Activated CD8-positive, alpha-beta T cell treated with anti-CD3 and anti-CD28 coated beads for 36 hours (primary cell): ENCODE measurements at regions not wholly inside any gene's neighbourhood (a gene's known extent, or its start where the extent isn't known, plus 50 kb on each side); places are given as distances from the start of the nearest gene placed in this dataset.
"Not testable (repeated sequence)": the region's sequence is repeated elsewhere in the genome, so short reads cannot be mapped to it uniquely, and the experiment has no call there.

Source experiments
- ATAC-seq: fragments of 200-7000 bp; cut with Tn5 transposase; one replicate; pipeline ENCODE4 v1.10.0; 2021; ENCODE audit warnings: mild to moderate bottlenecking, moderate library complexity
- CTCF ChIA-PET: fragments of 350-600 bp; sonication (Branson Sonifier 250); formaldehyde crosslinking; loops from one replicate; lab custom pipeline; 2021; ENCODE audit warnings: antibody characterized with exemption; lab: Charles Lee
- POLR2A ChIA-PET: fragments of 350-600 bp; sonication (Branson Sonifier 250); formaldehyde crosslinking; loops from one replicate; lab custom pipeline; 2021; ENCODE audit warnings: antibody characterized with exemption; lab: Charles Lee
- DNase-seq: peaks from one replicate; pipeline ENCODE4 v3.0.0-alpha.2; 2020
- H3K27ac Mint-ChIP-seq: one replicate; pipeline ENCODE4 v1.8.0; 2021; ENCODE audit warnings: mild to moderate bottlenecking, mixed read lengths
- H3K27me3 Mint-ChIP-seq: one replicate; pipeline ENCODE4 v1.8.0; 2021; ENCODE audit warnings: mixed read lengths
- H3K36me3 Mint-ChIP-seq: one replicate; pipeline ENCODE4 v1.8.0; 2021; ENCODE audit warnings: low read depth, mixed read lengths
- H3K4me1 Mint-ChIP-seq: one replicate; pipeline ENCODE4 v1.8.0; 2021; ENCODE audit warnings: low read depth, mixed read lengths
- H3K4me3 Mint-ChIP-seq: one replicate; pipeline ENCODE4 v1.8.0; 2021; ENCODE audit warnings: mild to moderate bottlenecking, moderate library complexity, mixed read lengths
- H3K9me3 Mint-ChIP-seq: one replicate; pipeline ENCODE4 v1.8.0; 2021; ENCODE audit warnings: mixed read lengths
- CTCF ChIP-seq: fragments of 200-600 bp; IDR thresholded peaks from one replicate; pipeline ENCODE4 v1.8.0; 2022; ENCODE audit warnings: antibody characterized with exemption, mild to moderate bottlenecking
- intact Hi-C: fragments of 100-400 bp; cut with micrococcal nuclease; formaldehyde crosslinking; loops from one replicate; pipeline ENCODE4 v1.10.0; 2022

- ChIA-PET POLR2A (no interaction called here), CTCF (no interaction called here)
- Mint-ChIP-seq H3K4me1 (no peaks in the 10 kb centered on the region), H3K9me3 (peaks cover 13% of the 10 kb centered on the region), H3K27me3 (no peaks in the 10 kb centered on the region), H3K36me3 (no peaks in the 10 kb centered on the region), H3K27ac (no peak overlapping the region), H3K4me3 (no peak overlapping the region)
- intact Hi-C loops: no loop called here
- DNase-seq: no peak
- no peak for TF ChIP-seq CTCF
- ATAC-seq: no peak
Measured at GRCh38 chr4:12110627-12111026, 681.9 kb upstream of the HS3ST1 start.

GRCh38 chr4:12109056-12109455 is 680.4 kb upstream of the HS3ST1 start:
- H3K27me3 Mint-ChIP-seq, H3K4me1 Mint-ChIP-seq, H3K4me3 Mint-ChIP-seq, POLR2A ChIA-PET, H3K36me3 Mint-ChIP-seq, DNase-seq, ATAC-seq, H3K27ac Mint-ChIP-seq, H3K9me3 Mint-ChIP-seq, intact Hi-C loops, CTCF ChIA-PET: not testable (repeated sequence)

DNA sequence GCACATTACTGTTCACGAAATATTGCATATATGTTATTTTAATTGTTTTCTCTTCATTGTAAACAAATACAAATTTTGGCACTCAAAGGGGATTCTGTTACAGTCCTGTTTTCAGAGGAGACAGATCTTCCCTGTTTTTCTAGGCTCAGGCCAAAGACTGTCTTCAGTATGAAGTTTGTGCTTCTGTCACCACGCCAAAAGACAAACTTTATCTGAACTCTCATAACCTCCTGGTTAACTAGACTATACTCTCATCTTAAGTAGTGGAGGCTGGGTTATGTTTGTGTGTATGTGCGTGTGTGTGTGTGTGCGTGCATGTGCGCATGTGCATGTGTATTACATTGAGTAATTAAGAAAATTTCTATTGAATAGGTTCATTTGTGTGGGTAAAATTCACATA is 676.8 kb upstream of the HS3ST1 start:
- no peak for TF ChIP-seq CTCF
- ATAC-seq (no peak), DNase-seq (no peak)
- intact Hi-C loops: no loop called here
- Mint-ChIP-seq H3K4me1 (no peaks in the 10 kb centered on the region), H3K27me3 (no peaks in the 10 kb centered on the region), H3K27ac (no peak overlapping the region), H3K36me3 (no peaks in the 10 kb centered on the region), H3K9me3 (peaks cover 4% of the 10 kb centered on the region), H3K4me3 (no peak overlapping the region)
- POLR2A ChIA-PET: no interaction called here
- CTCF ChIA-PET: no interaction called here

GRCh38 chr4:12089920-12090319 is 661.2 kb upstream of the HS3ST1 start:
- H3K9me3 Mint-ChIP-seq, H3K27ac Mint-ChIP-seq, H3K36me3 Mint-ChIP-seq, POLR2A ChIA-PET, CTCF ChIA-PET, ATAC-seq, H3K4me3 Mint-ChIP-seq, H3K27me3 Mint-ChIP-seq, intact Hi-C loops, H3K4me1 Mint-ChIP-seq, DNase-seq: not testable (repeated sequence)

GRCh38 chr4:12084690-12085089 is 656.0 kb upstream of the HS3ST1 start:
- POLR2A ChIA-PET: no interaction called here
- Mint-ChIP-seq H3K9me3 (peaks cover 6% of the 10 kb centered on the region), H3K27me3 (no peaks in the 10 kb centered on the region), H3K4me3 (no peak overlapping the region), H3K4me1 (no peaks in the 10 kb centered on the region), H3K36me3 (no peaks in the 10 kb centered on the region), H3K27ac (no peak overlapping the region)
- no peak for ATAC-seq
- DNase-seq: no peak
- no peak for TF ChIP-seq CTCF
- intact Hi-C loops: no loop called here
- CTCF ChIA-PET: no interaction called here

DNA sequence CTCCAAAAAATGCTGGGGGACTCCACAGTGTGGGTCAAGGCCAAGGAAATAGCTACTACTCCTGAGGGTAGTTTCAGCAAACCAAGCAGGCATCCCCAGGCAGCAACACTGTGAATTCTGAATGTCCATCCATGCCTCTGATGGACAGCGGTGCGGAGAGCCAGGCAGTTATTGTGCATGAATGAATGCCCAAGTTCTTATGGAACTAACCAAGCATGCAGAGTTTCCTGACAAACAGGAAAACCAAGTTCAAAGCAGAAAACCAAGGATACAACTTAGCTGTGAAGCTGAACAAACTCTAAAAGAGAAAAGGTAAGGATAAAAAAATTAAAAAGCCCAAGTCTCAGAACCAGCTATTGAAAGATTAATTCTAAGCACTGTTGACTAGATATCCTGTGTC is 642.6 kb upstream of the HS3ST1 start:
- intact Hi-C loops: no loop called here
- no peak for ATAC-seq
- Mint-ChIP-seq H3K4me1 (no peaks in the 10 kb centered on the region), H3K36me3 (no peaks in the 10 kb centered on the region), H3K4me3 (no peak overlapping the region), H3K27ac (no peak overlapping the region), H3K27me3 (no peaks in the 10 kb centered on the region), H3K9me3 (no peaks in the 10 kb centered on the region)
- CTCF ChIA-PET: no interaction called here
- DNase-seq: no peak
- TF ChIP-seq CTCF: no peak
- POLR2A ChIA-PET: no interaction called here
